ENCODE measurements at regions not wholly inside any gene's neighbourhood (a gene's known extent, or its start where the extent isn't known, plus 50 kb on each side); places are given as distances from the start of the nearest gene placed in this dataset.

- TF ChIP-seq REST (IDR thresholded peaks at IDR 0.05; ENCODE audit: insufficient read depth in 1 of 2, low read depth in 2 of 2, low read length in 2 of 2) (no peak), POLR2AphosphoS5 (IDR thresholded peaks at IDR 0.05; ENCODE audit: low read depth, low read length) (no peak), SIN3A (IDR thresholded peaks at IDR 0.05; ENCODE audit: borderline replicate concordance, insufficient read depth, low read length) (no peak)
Measured at GRCh38 chr1:5647234-5647633, 345.0 kb downstream of the NPHP4 start.

Data from PFSK-1 (cell line).